Umbilical cord (tissue), 1 donor: ENCODE measurements at regions not wholly inside any gene's neighbourhood (a gene's known extent, or its start where the extent isn't known, plus 50 kb on each side); places are given as distances from the start of the nearest gene placed in this dataset.

Experiments used
- DNase-seq: peaks from one replicate; pipeline ENCODE4 v3.0.0-alpha.2; 2015; ENCODE audit warnings: low spot score

GRCh38 chr15:75131269-75131643, 70.4 kb upstream of the C15orf39 start:
- no peak for DNase-seq

GRCh38 chr15:75134748-75135147, 66.9 kb upstream of the C15orf39 start:
- no peak for DNase-seq

DNA sequence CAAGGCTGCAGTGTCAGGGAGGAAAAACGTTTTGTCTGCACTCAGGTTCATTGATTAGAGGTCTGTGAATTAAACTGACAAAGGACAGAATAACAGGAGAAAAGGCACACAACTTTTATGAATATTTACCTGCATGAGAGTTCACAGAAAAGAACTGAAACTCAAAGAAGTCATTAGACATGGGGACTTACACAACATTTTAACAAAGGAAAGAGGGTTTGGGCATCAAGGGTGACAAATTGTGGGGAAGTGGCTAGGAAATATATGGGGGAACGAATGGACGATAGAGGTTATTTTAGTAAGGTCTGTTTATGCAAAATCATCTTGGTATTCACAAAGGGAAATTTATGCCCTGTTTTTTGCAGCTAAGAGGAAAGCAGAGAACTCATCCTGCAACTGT, 65.6 kb upstream of the C15orf39 start:
- DNase-seq: no peak

GRCh38 chr15:75136758-75137157, 64.9 kb upstream of the C15orf39 start:
- DNase-seq: no peak

DNA sequence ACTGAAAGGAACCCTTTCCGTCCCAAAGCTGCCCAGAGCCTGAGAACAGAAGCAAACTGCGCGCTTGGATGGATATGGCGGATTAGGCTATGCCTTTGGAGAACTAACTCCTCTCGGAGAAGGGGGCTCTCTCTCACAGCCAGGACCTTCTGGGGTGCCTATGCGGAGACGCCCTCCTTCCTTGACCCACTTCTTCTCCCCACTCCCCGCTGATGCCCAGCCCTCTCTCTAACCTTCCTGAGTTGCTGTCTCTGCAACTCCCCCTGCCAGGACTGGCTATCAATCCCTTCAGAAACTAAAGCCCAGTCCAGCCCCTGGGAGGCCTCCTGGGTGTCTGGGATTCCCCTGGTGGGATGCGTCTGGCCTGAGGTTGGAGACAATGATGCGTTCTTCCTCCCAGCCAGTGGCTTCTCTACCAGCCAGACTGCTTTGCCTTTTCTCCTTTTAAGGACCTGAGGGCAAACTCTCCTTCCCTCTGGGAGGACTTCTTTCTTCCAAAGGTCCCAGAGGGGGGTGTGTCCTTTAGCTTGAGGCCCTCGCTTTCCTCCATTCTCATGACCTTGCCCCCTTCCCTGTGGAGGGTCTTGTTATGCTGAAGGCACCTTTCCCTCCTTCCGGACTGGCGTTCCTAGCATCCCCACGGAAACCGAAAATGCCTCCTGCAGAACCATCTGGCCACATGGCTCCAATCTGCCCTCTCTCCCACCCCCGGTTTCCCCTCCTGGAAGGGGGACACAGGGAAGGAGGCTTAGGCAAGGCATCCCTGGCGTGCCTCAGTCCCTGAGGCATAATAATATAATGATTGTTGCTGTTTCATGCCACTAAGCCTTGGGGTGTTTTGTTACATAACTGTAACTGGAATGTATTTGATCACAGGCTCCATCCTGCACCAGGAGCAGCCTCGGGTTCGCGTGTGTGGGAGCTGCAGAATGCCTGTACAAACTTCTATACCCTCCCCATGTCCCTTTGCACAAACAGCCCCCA, 63.4 kb upstream of the C15orf39 start:
- peak; percentile 59 for DNase-seq

DNA sequence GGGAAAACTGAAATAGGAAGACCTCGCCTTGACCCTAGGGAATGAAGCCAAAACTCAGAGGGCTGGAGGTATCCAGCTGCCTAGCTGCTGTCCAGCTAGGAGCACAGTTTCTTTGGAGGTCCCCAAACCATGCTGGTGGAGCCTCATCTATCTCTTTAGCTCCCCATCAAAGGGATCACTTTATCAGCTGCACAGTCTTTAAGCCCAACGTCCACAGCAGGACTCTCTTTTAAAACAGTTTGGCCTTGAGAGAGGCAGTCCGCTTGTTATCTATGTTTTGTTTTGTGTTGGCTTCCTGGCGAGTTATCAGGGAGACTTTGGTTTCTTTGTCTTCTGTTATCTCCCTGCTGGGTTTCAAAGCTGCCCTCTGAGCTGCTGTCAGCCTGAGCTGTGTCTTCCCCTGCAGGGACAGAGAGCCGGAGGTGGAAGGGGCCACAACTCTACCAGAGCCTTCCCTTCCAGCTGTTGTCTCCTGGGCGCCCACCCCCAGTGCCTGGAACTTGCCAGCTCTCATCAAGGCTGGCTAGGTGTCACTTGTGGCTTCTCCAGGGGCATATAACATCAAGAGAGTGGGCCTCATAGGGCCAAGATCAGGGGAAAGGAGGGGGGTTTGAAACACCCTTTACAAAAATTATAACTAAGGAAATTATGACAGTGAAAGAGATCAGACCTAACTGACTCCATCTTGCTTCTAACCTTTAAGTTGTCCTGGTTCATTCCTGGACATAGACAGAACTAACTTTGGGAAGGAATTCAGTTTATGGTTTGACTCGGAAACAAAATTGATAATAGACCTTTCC, 61.4 kb upstream of the C15orf39 start:
- peak; percentile 25 for DNase-seq

DNA sequence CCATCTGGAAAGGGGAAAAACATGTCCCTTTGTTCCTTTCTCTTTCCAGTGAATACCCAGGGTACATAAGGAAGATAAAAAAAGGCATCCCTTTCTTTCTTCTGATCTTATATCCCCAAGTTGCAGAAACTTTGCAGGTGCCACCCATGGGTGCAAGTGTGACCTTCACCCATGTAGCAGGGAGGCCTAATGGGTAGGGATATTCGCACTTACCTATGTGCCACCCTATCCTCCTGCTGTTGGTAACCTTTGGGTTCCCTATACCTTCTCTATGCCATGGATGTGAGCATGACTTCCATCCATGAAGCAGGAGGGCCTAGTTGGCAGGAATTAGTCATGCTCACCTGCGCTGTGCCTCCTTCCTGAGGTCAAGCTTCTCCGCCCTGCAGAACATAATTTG, 59.2 kb upstream of the C15orf39 start:
- no peak for DNase-seq

DNA sequence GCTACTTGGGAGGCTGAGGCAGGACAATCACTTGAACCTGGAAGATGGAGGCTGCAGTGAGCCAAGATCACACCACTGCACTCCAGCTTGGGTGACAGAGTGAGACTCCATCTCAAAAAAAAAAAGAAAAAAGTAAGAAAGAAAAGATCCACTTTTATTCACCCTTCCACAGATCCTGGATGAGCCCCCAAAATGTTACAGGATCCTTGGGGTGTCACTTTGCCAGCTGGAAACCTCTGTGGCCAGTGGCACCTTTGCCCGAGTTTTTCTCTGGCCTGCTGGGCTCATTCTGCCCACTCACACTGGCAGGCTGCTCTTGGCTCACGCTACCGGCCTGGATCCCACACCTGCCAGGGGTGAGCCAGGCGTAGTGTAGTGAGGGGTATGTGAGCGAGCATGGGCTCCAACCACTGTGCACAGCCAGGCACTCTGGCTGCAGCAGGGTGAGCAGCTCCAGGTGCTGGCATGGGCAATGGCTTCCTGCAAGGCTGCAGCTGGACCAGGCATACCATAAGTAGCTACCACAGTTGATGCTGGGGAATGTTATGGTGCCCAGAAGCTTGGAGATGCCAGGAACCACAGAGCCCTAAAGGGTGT, 57.8 kb upstream of the C15orf39 start:
- DNase-seq: no peak

GRCh38 chr15:75145027-75145841, 56.4 kb upstream of the C15orf39 start:
- no peak for DNase-seq

DNA sequence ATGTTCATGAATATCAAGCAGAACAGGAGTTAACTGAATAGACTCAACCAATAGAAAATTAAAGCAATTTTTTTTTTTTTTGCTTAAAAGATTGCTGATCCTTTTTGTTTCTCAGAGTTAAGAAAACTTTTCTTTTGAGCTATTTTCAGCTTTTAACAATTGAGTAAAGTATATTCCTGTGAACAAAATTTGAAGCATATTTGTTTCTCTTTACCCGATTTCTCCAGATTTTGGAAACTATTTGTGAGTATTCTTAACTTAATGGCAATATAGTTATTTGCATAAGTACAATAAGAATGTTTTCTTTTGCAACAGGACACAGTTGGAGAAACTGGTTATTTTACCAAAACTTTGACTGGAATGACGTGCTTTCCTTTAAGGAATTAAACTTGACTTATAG, 53.4 kb upstream of the C15orf39 start:
- DNase-seq: no peak

DNA sequence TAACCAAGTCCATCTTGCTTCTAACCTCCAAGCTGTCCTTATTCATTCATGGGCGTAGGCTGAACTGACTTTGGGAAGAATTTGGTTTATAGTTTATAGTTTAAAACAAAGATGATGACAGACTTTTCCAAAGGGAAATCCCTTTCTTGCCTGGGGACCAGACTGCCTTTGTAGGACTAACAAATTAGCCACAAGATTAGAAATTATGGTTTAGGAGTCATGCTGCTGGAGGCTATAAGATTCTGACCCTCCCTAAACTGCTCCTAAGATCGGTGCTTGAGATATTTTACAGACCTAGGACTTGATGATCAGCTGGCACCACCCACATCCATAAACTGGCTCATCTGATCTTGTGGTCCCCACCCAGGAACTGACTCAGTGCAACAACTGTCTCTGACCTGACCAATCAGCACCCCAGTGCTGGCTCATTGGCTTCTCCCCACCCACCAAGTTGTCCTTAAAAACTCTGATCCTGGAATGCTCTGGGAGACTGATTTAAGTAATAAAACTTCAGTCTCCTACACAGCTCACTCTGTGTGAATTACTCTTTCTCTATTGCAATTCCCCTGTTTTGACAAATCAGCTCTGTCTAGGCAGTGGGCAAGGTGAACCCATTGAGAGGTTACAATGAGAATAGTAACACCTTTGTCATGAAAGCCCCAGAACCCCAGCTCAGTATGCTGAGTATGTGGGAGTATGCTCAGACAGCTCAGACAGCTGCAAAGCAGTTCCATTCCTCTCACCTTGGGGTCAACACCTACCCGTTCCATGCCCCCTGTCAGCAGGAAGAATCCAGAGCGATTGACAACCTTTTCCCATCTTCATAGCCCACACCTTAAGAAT, 51.6 kb upstream of the C15orf39 start:
- DNase-seq: peak; percentile 74

DNA sequence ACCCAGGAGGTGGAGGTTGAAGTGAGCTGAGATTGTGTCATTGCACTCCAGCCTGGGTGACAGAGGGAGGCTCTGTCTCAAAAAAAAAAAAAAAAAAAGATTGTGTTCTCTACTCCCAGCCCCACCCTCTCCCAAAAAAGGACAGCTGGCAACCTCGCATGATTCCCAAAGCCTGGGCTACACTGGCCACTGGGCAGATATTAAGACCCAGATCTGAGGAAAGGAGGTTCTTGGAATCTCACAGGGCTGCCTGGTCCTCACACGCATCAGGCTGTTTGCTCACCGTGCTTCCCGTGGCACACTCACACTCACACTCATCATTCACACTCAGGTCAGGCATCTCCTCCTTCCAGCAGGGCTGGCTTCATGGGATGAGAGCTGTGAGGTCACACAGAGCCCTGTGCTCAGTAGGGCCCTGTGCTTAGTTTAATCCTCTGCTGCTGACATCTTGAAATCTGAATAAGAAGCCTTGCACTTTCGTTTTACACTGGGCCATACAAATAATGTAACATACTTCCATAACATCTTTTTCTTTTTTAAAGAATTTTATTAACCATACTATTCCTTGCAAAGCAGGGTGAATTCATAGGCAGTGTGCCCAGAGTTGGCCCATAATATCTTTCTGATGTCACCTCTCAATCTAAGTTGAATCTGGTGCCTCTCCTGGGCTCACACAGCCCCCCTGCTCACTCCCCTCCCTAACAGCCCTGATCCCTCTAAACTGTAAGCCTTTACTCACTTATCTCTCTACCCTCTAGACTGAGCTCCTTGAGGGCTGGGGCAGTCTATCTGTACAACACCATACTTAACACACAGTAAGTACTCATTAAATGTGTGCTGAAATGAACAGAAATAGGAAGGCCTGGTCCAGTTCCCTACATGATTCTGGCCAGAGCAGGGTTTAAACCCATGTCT, 50.2 kb upstream of the C15orf39 start:
- peak; percentile 79 for DNase-seq
